Effector memory CD4-positive, alpha-beta T cell (primary cell): ENCODE measurements at regions not wholly inside any gene's neighbourhood (a gene's known extent, or its start where the extent isn't known, plus 50 kb on each side); places are given as distances from the start of the nearest gene placed in this dataset.

Source experiments
- DNase-seq, 3 donors: peaks; one replicate each; pipeline ENCODE4 v3.0.0-alpha.2; 2020
- H3K27ac ChIP-seq: 2 replicates; pipeline ENCODE4 v1.7.0; 2013; ENCODE audit warnings: mild to moderate bottlenecking, low read length, moderate library complexity; ENCODE audit not compliant: insufficient read depth, poor library complexity, severe bottlenecking
- H3K27me3 ChIP-seq: replicated peaks from 2 replicates; pipeline ENCODE4 v1.7.0; 2013; ENCODE audit warnings: mild to moderate bottlenecking, low read length; ENCODE audit not compliant: insufficient read depth, control insufficient read depth, poor library complexity, severe bottlenecking
- H3K36me3 ChIP-seq: 2 replicates; pipeline ENCODE4 v1.7.0; 2013; ENCODE audit warnings: mild to moderate bottlenecking, low read length, moderate library complexity; ENCODE audit not compliant: control insufficient read depth, insufficient read depth
- H3K4me1 ChIP-seq: 2 replicates; pipeline ENCODE4 v1.7.0; 2013; ENCODE audit warnings: low read length, mild to moderate bottlenecking; ENCODE audit not compliant: control insufficient read depth, insufficient read depth, poor library complexity, severe bottlenecking
- H3K4me3 ChIP-seq: 2 replicates; pipeline ENCODE4 v1.7.0; 2013; ENCODE audit warnings: low read length, low read depth, mild to moderate bottlenecking; ENCODE audit not compliant: insufficient read depth, poor library complexity, severe bottlenecking
- H3K9me3 ChIP-seq: 2 replicates; pipeline ENCODE4 v1.7.0; 2013; ENCODE audit warnings: mild to moderate bottlenecking, low read length, moderate library complexity; ENCODE audit not compliant: control insufficient read depth

- Histone ChIP-seq H3K4me3 (no peak overlapping the region), H3K27ac (no peak overlapping the region), H3K4me1 (no peaks in the 10 kb centered on the region), H3K27me3 (no peaks in the 10 kb centered on the region), H3K9me3 (no peaks in the 10 kb centered on the region), H3K36me3 (no peaks in the 10 kb centered on the region)
- DNase-seq, result no peak
Measured at GRCh38 chr7:25672496-25672895, 444.2 kb upstream of the NPVF start.

- DNase-seq, result no peak
- Histone ChIP-seq H3K4me1 (no peaks in the 10 kb centered on the region), H3K36me3 (no peaks in the 10 kb centered on the region), H3K4me3 (no peak overlapping the region), H3K9me3 (no peaks in the 10 kb centered on the region), H3K27me3 (no peaks in the 10 kb centered on the region), H3K27ac (no peak overlapping the region)
Measured at GRCh38 chr7:25675789-25676474, 447.6 kb upstream of the NPVF start.

- Histone ChIP-seq H3K36me3 (no peaks in the 10 kb centered on the region), H3K4me1 (no peaks in the 10 kb centered on the region), H3K27ac (no peak overlapping the region), H3K4me3 (no peak overlapping the region), H3K9me3 (no peaks in the 10 kb centered on the region), H3K27me3 (no peaks in the 10 kb centered on the region)
- no peak for DNase-seq
Measured at GRCh38 chr7:25677595-25677994, 449.3 kb upstream of the NPVF start.

GRCh38 chr7:25678215-25678614, 449.9 kb upstream of the NPVF start:
- no peak overlapping the region for H3K4me3 ChIP-seq
- DNase-seq, result no peak
- no peak overlapping the region for H3K27ac ChIP-seq
- H3K4me1 ChIP-seq, result no peaks in the 10 kb centered on the region
- no peaks in the 10 kb centered on the region for H3K9me3 ChIP-seq
- no peaks in the 10 kb centered on the region for H3K27me3 ChIP-seq
- no peaks in the 10 kb centered on the region for H3K36me3 ChIP-seq

- no peaks in the 10 kb centered on the region for H3K9me3 ChIP-seq
- H3K4me1 ChIP-seq, result no peaks in the 10 kb centered on the region
- H3K27me3 ChIP-seq, result no peaks in the 10 kb centered on the region
- no peak overlapping the region for H3K27ac ChIP-seq
- no peak for DNase-seq
- H3K36me3 ChIP-seq, result no peaks in the 10 kb centered on the region
- no peak overlapping the region for H3K4me3 ChIP-seq
Measured at GRCh38 chr7:25680636-25681035, 452.4 kb upstream of the NPVF start.

GRCh38 chr7:25684360-25684759, 456.1 kb upstream of the NPVF start:
- Histone ChIP-seq H3K4me3 (no peak overlapping the region), H3K27me3 (no peaks in the 10 kb centered on the region), H3K36me3 (no peaks in the 10 kb centered on the region), H3K9me3 (no peaks in the 10 kb centered on the region), H3K27ac (no peak overlapping the region), H3K4me1 (no peaks in the 10 kb centered on the region)
- DNase-seq, result no peak

GRCh38 chr7:25686493-25686892, 458.2 kb upstream of the NPVF start:
- H3K4me3 ChIP-seq, result no peak overlapping the region
- no peaks in the 10 kb centered on the region for H3K4me1 ChIP-seq
- no peaks in the 10 kb centered on the region for H3K9me3 ChIP-seq
- DNase-seq, result no peak
- H3K27ac ChIP-seq, result no peak overlapping the region
- no peaks in the 10 kb centered on the region for H3K36me3 ChIP-seq
- no peaks in the 10 kb centered on the region for H3K27me3 ChIP-seq

GRCh38 chr7:25694211-25694610, 457.8 kb upstream of the NFE2L3 start:
- Histone ChIP-seq H3K9me3 (no peaks in the 10 kb centered on the region), H3K36me3 (no peaks in the 10 kb centered on the region), H3K4me3 (no peak overlapping the region), H3K27ac (no peak overlapping the region), H3K27me3 (no peaks in the 10 kb centered on the region), H3K4me1 (no peaks in the 10 kb centered on the region)
- DNase-seq, result no peak

GRCh38 chr7:25694699-25695098, 457.3 kb upstream of the NFE2L3 start:
- DNase-seq, result no peak
- H3K4me3 ChIP-seq, result no peak overlapping the region
- no peaks in the 10 kb centered on the region for H3K4me1 ChIP-seq
- no peaks in the 10 kb centered on the region for H3K27me3 ChIP-seq
- H3K36me3 ChIP-seq, result no peaks in the 10 kb centered on the region
- no peak overlapping the region for H3K27ac ChIP-seq
- H3K9me3 ChIP-seq, result no peaks in the 10 kb centered on the region

GRCh38 chr7:25696571-25696970, 455.4 kb upstream of the NFE2L3 start:
- Histone ChIP-seq H3K27ac (no peak overlapping the region), H3K4me1 (no peaks in the 10 kb centered on the region), H3K9me3 (no peaks in the 10 kb centered on the region), H3K36me3 (no peaks in the 10 kb centered on the region), H3K27me3 (no peaks in the 10 kb centered on the region), H3K4me3 (no peak overlapping the region)
- no peak for DNase-seq
